ENCODE measurements at regions not wholly inside any gene's neighbourhood (a gene's known extent, or its start where the extent isn't known, plus 50 kb on each side); places are given as distances from the start of the nearest gene placed in this dataset.

- DNase-seq (ENCODE audit: low spot score), result no peak
Measured at GRCh38 chr4:175127314-175127713, 209.2 kb downstream of the ADAM29 start.

GRCh38 chr4:175129797-175130196, 211.6 kb downstream of the ADAM29 start:
- no peak for DNase-seq (ENCODE audit: low spot score)

DNA sequence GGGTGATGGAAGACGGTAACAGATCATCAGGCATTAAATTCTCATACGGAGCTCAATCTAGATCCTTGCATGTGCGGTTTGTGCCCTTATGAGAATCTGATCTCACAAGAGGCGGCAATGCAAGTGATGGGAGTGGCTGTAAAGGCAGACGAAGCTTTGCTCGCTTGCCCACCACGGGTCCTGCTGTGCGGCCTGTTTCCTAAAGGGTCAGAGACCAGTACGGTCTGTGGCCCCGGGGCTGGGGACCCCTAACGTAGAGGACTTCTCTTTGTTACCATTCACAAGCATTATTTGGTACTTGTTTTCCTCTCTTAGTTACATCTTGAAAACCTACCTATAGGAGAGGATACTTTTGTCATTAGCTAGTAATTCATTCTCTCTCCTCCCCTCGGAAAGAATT, 221.0 kb downstream of the ADAM29 start:
- DNase-seq (ENCODE audit: low spot score), result no peak

- no peak for DNase-seq (ENCODE audit: low spot score)
Measured at GRCh38 chr4:175143116-175143515, 225.0 kb downstream of the ADAM29 start.

DNA sequence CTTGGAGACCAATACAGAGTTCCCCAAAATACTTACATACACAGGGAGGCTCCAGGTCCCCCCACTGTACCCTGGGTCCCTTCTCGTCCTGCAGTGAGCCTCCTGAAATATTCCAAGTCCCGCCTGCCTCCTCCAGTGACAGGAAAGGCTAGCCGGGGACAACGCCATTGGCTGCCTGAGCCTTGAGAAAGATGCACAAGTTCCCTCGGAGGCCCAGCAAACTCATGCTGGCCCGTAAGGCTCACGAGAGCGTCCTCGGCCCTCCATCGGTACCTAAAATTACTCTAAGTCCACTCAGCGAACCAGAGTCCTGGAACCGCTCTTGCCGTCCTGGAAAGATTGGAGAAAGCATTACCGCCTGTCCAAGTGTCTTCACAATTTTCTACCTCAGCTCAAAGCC, 228.6 kb downstream of the ADAM29 start:
- no peak for DNase-seq (ENCODE audit: low spot score)

DNA sequence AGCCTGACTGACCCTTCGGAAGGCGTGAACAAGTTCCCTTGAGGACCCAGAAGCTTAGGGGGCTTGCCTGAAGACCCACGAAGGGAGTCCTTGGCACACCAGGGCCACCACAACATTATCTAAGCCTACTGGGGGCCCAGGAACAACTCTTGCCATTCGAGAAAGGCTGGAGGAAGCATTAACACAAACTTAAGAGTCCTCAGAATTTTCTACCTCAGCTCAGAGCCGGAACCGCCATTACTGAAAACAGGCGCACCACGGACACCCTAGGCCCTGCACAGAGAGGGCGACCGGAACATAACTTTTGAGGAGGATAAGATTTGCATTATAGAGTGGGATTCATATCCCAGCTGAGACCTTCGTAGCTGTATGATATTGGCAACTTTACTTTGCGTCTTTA, 229.1 kb downstream of the ADAM29 start:
- DNase-seq (ENCODE audit: low spot score), result no peak

DNA sequence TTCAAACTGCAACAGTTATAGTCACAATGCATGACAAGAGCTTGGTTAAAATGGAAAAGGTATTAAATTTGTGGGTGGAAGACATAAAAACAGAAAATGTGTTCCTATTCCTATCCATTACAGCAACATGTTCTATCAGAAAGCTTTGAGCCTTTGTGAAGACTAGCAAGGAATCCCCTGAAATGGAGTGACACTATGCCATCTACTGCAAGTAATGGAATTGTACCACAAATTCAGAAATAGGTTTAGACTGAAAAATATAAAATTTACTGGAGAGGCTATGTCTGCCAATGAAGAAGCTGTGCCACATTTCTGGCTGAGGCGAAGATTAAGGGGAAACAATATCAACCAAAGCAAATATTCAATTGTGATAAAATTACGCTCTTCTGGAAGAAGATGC, 247.9 kb downstream of the ADAM29 start:
- no peak for DNase-seq (ENCODE audit: low spot score)

GRCh38 chr4:175176710-175177109, 258.6 kb downstream of the ADAM29 start:
- no peak for DNase-seq (ENCODE audit: low spot score)

GRCh38 chr4:175190654-175191053, 272.5 kb downstream of the ADAM29 start:
- no peak for DNase-seq (ENCODE audit: low spot score)

DNA sequence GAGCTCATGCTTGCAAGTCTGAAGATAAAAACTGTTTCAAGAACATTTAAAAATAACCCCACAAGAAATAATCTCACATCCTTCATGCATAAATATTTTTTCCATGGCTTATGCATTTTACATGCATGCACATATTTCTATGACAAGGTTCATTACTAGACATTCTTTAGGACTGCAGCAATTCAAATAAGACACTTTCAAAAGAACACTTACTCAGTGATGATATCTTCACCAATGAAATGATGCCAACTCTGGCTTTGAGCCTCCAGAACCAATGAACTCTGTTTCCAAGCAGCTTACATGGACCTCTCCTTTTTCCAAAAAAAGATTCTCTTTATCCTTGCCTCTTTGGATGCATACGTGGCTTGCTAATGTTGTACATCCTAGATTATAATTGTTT, 279.9 kb downstream of the ADAM29 start:
- DNase-seq (ENCODE audit: low spot score), result no peak

DNA sequence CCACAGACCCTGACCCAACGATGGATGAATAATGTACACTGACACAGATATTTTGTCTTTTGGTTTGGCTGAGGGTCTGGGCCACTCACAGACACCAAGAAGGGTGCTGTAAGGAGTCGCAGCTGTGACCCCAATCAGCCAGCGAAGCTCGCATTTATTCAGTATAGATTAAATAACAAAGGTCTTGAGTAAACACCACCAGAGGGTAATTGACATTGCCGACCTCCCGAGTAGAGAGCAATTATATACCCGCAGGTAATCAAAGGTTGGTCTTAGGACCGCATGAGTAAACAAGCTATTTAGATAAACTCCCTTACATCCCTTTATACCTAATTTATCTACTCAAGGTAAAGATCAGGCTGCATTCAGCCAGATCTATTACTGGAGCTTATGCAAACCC, 297.1 kb downstream of the ADAM29 start:
- no peak for DNase-seq (ENCODE audit: low spot score)

- no peak for DNase-seq (ENCODE audit: low spot score)
Measured at GRCh38 chr4:175215657-175216056, 297.5 kb downstream of the ADAM29 start.

- DNase-seq (ENCODE audit: low spot score), result no peak
Measured at GRCh38 chr4:175229154-175229553, 311.0 kb downstream of the ADAM29 start.

- no peak for DNase-seq (ENCODE audit: low spot score)
Measured at GRCh38 chr4:175234162-175234561, 316.0 kb downstream of the ADAM29 start.

DNA sequence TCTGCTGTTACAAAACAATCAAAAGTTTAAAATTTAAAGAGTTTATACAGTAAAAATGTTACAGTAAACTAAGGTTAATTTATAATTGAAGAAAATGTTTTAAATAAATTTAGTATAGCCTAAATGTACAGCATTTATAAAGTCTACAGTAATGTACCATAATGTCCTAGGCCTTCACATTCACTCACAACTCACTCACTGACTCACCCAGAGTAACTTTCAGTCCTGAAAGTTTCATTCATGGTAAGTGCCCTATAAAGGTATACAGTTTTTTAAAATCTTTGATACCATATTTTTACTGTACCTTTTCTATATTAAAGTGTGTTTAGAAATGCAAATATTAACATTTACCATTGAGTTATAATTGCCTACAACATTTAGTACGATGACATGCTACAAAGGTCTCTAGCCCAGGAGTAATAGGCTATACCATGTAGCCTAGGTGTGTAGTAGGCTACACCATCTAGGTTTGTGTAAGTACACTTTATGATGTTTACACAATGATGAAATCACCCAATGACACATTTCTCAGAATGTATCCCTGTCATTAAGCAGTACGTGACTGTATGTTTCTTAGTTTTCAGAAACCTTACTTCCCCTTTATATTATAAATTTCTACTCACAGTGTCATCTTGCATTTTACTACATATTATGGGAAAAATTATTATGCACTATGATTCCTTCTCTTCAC, 320.8 kb downstream of the ADAM29 start:
- DNase-seq (ENCODE audit: low spot score), result no peak

DNA sequence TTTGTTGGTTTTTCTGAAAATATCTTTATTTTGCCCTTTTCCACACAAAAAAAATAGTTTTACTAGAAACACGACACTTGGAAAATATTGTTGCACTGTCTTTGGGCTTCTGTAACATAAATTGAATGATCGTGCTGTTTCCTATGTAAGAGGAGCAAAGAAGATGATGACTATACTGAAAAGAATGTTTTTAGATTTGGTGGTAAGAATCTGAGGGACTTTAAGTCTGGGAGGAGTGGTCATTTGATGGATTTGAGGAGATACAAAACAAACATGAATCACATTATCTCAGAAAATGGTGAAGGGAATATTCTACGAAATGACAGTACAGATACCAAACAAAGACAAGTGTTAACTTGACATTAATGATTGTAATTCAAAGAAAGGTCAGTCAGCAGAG, 328.8 kb downstream of the ADAM29 start:
- no peak for DNase-seq (ENCODE audit: low spot score)

DNA sequence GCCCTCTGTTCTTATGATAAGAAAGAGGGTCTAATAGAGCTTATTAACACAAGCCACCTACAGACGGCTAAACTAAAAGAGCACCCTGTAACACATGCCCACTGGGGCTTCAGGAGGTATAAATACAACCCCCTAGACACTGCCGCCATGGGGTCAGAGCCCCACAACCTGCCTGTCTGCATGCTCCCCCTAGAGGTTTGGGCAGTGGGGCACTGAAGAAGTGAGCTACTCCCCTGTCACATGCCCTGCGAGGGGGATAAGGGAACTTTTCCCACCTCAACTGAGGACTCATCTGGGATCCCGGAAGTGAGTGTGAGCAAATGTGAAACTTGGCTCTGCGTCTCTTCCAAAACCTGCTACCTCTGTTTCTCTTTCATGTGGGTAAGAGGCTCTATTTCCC, 334.5 kb downstream of the ADAM29 start:
- DNase-seq (ENCODE audit: low spot score), result no peak

DNA sequence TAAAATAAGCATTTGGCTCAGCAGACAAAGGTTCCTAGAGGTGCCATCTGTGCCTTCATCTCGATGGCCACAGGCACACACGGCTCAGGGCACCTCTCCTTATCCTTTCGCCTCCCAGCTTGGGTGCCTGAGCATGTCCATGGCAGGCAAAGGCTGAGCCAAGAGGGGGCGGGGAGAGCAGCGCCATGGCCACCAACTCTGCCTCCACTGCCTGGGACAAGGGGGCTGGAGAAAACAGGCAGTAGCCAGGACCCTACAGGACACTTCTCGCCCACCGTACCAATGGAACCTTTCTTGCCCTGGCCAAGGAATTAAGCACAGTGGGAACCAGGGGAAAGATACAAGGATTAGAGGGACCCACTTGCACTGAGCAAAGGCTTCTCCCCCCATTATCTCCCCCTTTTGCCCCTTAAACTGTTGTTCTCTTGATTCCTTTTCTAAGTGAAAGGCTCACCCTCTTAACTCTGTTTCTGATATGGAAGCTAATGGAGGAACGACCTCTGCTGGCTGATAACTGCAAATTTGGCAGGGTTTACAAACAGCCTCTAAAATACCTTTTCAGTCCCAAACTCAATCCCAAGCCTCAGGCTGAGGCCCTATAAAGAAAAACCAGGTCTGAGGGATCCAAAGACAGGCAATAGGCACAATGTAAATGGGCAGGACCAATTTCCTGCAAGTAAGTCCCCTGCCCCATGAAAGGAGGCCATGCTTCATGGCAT, 335.2 kb downstream of the ADAM29 start:
- no peak for DNase-seq (ENCODE audit: low spot score)

DNA sequence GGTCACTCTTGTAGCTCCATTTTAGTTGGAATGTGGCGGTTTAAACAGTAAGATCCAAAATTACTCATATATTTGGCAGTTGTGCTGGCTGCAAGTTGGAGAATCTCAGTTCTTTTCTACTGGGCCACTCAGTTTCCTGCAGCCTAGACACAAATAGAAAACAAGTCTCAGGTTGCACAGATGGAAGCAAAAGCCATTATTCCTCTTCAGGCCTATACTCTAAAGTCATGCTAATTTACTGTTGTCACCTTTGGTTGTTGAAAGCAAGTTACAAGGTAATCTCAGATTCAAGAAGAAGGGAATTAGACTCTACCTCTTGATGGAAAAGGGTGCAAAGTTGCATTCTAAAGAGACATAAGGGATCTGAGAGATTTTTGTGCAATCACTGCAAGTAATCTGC, 345.4 kb downstream of the ADAM29 start:
- no peak for DNase-seq (ENCODE audit: low spot score)

DNA sequence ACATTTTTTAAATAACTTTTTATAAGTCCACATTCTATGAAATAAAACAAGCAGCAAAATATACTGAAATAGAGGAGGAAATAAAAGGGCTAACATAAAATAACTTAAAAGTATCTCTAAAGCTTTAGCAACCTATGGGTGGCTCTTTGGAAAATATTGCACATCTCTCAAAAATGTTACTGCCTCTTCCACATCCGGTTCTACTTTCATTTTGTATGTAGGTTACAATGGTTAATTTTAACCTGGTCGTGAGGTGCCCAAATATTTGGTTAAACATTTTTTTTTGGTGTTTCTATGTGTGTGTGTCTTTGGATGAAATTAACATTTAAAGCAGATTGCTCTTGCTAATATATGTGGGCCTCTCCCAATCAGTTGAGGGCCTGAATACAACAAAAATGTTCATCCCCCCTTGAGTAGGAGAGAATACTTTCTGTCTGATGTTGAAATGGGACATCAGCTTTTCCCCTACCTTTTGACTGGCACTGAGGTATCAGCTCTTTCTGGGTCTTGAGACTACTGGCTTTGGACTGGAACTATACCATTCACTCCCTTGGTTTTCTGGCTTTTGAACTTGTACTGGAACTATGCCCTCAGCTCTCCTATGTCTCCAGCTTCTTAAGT, 353.0 kb downstream of the ADAM29 start:
- no peak for DNase-seq (ENCODE audit: low spot score)

- DNase-seq (ENCODE audit: low spot score), result no peak
Measured at GRCh38 chr4:175273995-175274753, 356.0 kb downstream of the ADAM29 start.

GRCh38 chr4:175277816-175278215, 359.7 kb downstream of the ADAM29 start:
- DNase-seq (ENCODE audit: low spot score), result no peak

DNA sequence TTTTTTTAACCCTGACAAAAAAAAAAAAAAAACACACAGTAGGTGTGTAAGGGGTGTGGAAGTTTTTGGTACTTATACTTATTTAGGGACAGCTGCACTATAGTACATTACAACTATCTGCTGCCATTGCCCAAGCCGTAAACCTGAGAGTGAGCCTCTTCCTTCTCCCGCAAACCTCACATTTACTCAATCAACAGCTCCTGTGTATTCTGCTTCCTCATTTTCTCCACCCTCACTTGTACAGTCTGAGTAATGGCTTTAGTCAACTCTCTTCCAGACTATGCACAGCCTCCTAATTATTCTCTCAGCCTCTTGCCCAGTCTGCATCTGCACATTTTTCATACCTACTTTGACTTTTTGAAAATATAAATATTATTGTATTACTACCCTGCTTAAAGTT, 362.0 kb downstream of the ADAM29 start:
- no peak for DNase-seq (ENCODE audit: low spot score)
